HEK293 (cell line): ENCODE measurements at regions not wholly inside any gene's neighbourhood (a gene's known extent, or its start where the extent isn't known, plus 50 kb on each side); places are given as distances from the start of the nearest gene placed in this dataset.

Experiments used
- CTCF ChIA-PET: fragments of 350-600 bp; formaldehyde crosslinking; extraction: SDS; loops from one replicate; lab custom pipeline; 2021; ENCODE audit warnings: antibody characterized with exemption; lab: Yijun Ruan, JAX
- POLR2A ChIA-PET: fragments of 300-600 bp; formaldehyde crosslinking; extraction: SDS; loops from one replicate; lab custom pipeline; 2020; ENCODE audit warnings: antibody characterized with exemption, inconsistent platforms; lab: Yijun Ruan, JAX
- H3K27ac ChIP-seq: fragments of 200-500 bp; sonication (Bioruptor generic); 2 replicates; pipeline ENCODE4 v1.5.1; 2014; ENCODE audit warnings: low read depth, low read length, control low read depth, inconsistent platforms; ENCODE audit errors: extremely low read depth
- H3K36me3 ChIP-seq, 2 experiments: fragments of 200-500 bp in 1 of 2; sonication (Bioruptor generic) in 1 of 2; 1 replicate in 1 of 2; 2 replicates in 1 of 2; pipeline ENCODE4 v1.5.1; 2014 to 2017; ENCODE audit warnings: inconsistent platforms in 2 of 2, low read length in 2 of 2; ENCODE audit not compliant: control insufficient read depth in 2 of 2, insufficient read depth in 1 of 2
- H3K4me1 ChIP-seq: fragments of 200-500 bp; sonication (Bioruptor generic); 2 replicates; pipeline ENCODE4 v1.5.1; 2014; ENCODE audit warnings: mild to moderate bottlenecking, low read length, inconsistent platforms; ENCODE audit not compliant: control insufficient read depth, insufficient read depth
- H3K4me3 ChIP-seq: 2 replicates; pipeline ENCODE4 v1.5.1; 2011; ENCODE audit warnings: low read depth, mild to moderate bottlenecking, control low read depth, low read length, moderate library complexity
- H3K9me3 ChIP-seq: fragments of 200-500 bp; sonication (Bioruptor generic); 2 replicates; pipeline ENCODE4 v1.5.1; 2014; ENCODE audit warnings: low read depth, low read length, inconsistent platforms; ENCODE audit not compliant: control insufficient read depth, insufficient read depth
- EGR2 ChIP-seq: fragments of 450-650 bp; formaldehyde crosslinking; IDR thresholded peaks from 2 replicates; pipeline ENCODE4 v1.5.1; 2016; ENCODE audit warnings: low read depth, missing biosample characterization, missing genetic modification characterization
- HOXC10 ChIP-seq: sonication (generic); formaldehyde crosslinking; IDR thresholded peaks from 2 replicates; pipeline ENCODE4 v1.8.1; 2023; ENCODE audit warnings: mild to moderate bottlenecking, missing genetic modification reagents
- KLF1 ChIP-seq: fragments of 450-650 bp; formaldehyde crosslinking; IDR thresholded peaks from 2 replicates; pipeline ENCODE4 v1.5.1; 2016; ENCODE audit warnings: missing biosample characterization, missing genetic modification characterization
- KLF17 ChIP-seq: fragments of 450-650 bp; formaldehyde crosslinking; IDR thresholded peaks from 2 replicates; pipeline ENCODE4 v1.5.1; 2016; ENCODE audit warnings: missing biosample characterization, missing genetic modification characterization
- KLF7 ChIP-seq: fragments of 450-650 bp; formaldehyde crosslinking; IDR thresholded peaks from 2 replicates; pipeline ENCODE4 v1.5.1; 2016; ENCODE audit warnings: missing biosample characterization, missing genetic modification characterization, borderline replicate concordance
- TRIM28 ChIP-seq: IDR thresholded peaks from 2 replicates; pipeline ENCODE4 v1.6.1; 2011; ENCODE audit warnings: low read length, control low read depth, borderline replicate concordance
- YY1 ChIP-seq: fragments of 450-650 bp; formaldehyde crosslinking; IDR thresholded peaks from 2 replicates; pipeline ENCODE4 v1.5.1; 2018; ENCODE audit warnings: missing biosample characterization, missing genetic modification characterization
- ZBTB1 ChIP-seq: fragments of 450-650 bp; formaldehyde crosslinking; IDR thresholded peaks from 2 replicates; pipeline ENCODE4 v1.5.1; 2016; ENCODE audit warnings: missing biosample characterization, missing genetic modification characterization
- ZNF121 ChIP-seq: fragments of 450-650 bp; formaldehyde crosslinking; IDR thresholded peaks from 2 replicates; pipeline ENCODE4 v1.5.1; 2016; ENCODE audit warnings: missing biosample characterization, missing genetic modification characterization
- ZNF157 ChIP-seq: fragments of 450-650 bp; formaldehyde crosslinking; IDR thresholded peaks from 2 replicates; pipeline ENCODE4 v1.5.1; 2016; ENCODE audit warnings: missing biosample characterization, missing genetic modification characterization
- ZNF280D ChIP-seq: fragments of 450-650 bp; formaldehyde crosslinking; IDR thresholded peaks from 2 replicates; pipeline ENCODE4 v1.5.1; 2016; ENCODE audit warnings: missing biosample characterization, missing genetic modification characterization
- ZNF292 ChIP-seq: fragments of 450-650 bp; formaldehyde crosslinking; IDR thresholded peaks from 2 replicates; pipeline ENCODE4 v1.5.1; 2016; ENCODE audit warnings: low read depth, missing biosample characterization, missing genetic modification characterization, borderline replicate concordance
- ZNF391 ChIP-seq: fragments of 450-650 bp; formaldehyde crosslinking; IDR thresholded peaks from 2 replicates; pipeline ENCODE4 v1.5.1; 2016; ENCODE audit warnings: low read depth, missing biosample characterization, missing genetic modification characterization, borderline replicate concordance
- ZNF513 ChIP-seq: fragments of 450-650 bp; IDR thresholded peaks from 2 replicates; pipeline ENCODE4 v1.5.1; 2018; ENCODE audit warnings: missing biosample characterization, missing genetic modification characterization
- ZNF514 ChIP-seq: fragments of 450-650 bp; formaldehyde crosslinking; IDR thresholded peaks from 2 replicates; pipeline ENCODE4 v1.5.1; 2016; ENCODE audit warnings: missing biosample characterization, missing genetic modification characterization
- ZNF561 ChIP-seq: fragments of 450-650 bp; IDR thresholded peaks from 2 replicates; pipeline ENCODE4 v1.5.1; 2018; ENCODE audit warnings: missing biosample characterization, missing genetic modification characterization, borderline replicate concordance
- ZNF658 ChIP-seq: fragments of 450-650 bp; formaldehyde crosslinking; IDR thresholded peaks from 2 replicates; pipeline ENCODE4; 2016; ENCODE audit warnings: missing biosample characterization, missing genetic modification characterization
- ZNF670 ChIP-seq: fragments of 450-650 bp; formaldehyde crosslinking; IDR thresholded peaks from 2 replicates; pipeline ENCODE4 v1.5.1; 2016; ENCODE audit warnings: missing biosample characterization, missing genetic modification characterization, low read depth
- ZNF76 ChIP-seq: fragments of 450-650 bp; formaldehyde crosslinking; IDR thresholded peaks from 2 replicates; pipeline ENCODE4; 2016; ENCODE audit warnings: low read depth, missing biosample characterization, missing genetic modification characterization, borderline replicate concordance
- ZNF768 ChIP-seq: fragments of 450-650 bp; formaldehyde crosslinking; IDR thresholded peaks from 2 replicates; pipeline ENCODE4 v1.5.1; 2018; ENCODE audit warnings: missing biosample characterization, mild to moderate bottlenecking, missing genetic modification characterization
- ZXDB ChIP-seq: fragments of 450-650 bp; formaldehyde crosslinking; IDR thresholded peaks from 2 replicates; pipeline ENCODE4 v1.5.1; 2016; ENCODE audit warnings: missing biosample characterization, missing genetic modification characterization
- TF ChIP-seq, protein P1 (sequence below): fragments of 450-650 bp; formaldehyde crosslinking; IDR thresholded peaks from 2 replicates; pipeline ENCODE4 v1.5.1; 2017; ENCODE audit warnings: missing biosample characterization, missing genetic modification characterization
- TF ChIP-seq, protein P2 (sequence below): fragments of 450-650 bp; formaldehyde crosslinking; IDR thresholded peaks from 2 replicates; pipeline ENCODE4 v1.5.1; 2017; ENCODE audit warnings: missing biosample characterization, missing genetic modification characterization

GRCh38 chr5:15304066-15304731 lies 195.8 kb upstream of the FBXL7 start:
- H3K4me3 ChIP-seq, result no peak overlapping the region
- no peaks in the 10 kb centered on the region; the same call in 1 of the 2 replicates for H3K9me3 ChIP-seq
- TF ChIP-seq ZNF670 (no peak), KLF1 (tag by site-specific recombination) (no peak), ZNF157 (no peak), ZNF513 (no peak), ZNF514 (tag by site-specific recombination) (no peak), YY1 (no peak), ZBTB1 (tag by site-specific recombination) (no peak)
- TF ChIP-seq, all 188 proteins: peak for 0
- H3K27ac ChIP-seq, result no peak overlapping the region
- H3K4me1 ChIP-seq, result no peaks in the 10 kb centered on the region
- H3K36me3 ChIP-seq, result no peaks in the 10 kb centered on the region
- POLR2A ChIA-PET, result no interaction called here
- CTCF ChIA-PET, result no interaction called here

DNA sequence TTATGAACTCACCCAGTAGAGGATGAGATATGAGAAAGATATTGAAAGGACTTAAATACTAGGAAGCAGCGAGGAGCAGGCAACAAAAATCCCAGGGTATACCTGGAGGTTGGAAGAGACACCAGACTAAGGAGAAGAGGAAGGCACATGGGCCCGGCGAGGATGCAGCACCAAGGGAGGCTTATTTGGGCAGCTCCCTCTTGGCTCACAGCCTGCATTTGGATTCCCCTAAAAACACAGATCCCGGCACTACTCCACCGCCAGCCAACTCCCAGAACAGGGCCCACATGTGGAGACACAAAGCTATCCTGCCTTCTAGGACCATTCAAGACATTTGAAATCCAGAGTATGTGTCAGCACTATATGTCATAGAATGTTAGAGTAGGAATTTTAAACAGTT lies 199.8 kb upstream of the FBXL7 start:
- H3K27ac ChIP-seq, result no peak overlapping the region
- ChIA-PET POLR2A (no interaction called here), CTCF (interaction anchor here (0.9 kb wide), 1 partner anchor 13 kb away, joined by 3 read pairs; no protein-coding TSS in a partner anchor)
- TF ChIP-seq ZNF561 (tag by site-specific recombination) (no peak), ZNF391 (tag by site-specific recombination) (no peak), EGR2 (tag by site-specific recombination) (no peak), TRIM28 (no peak), KLF7 (tag by site-specific recombination) (no peak), ZNF280D (no peak), HOXC10 (CRISPR knock-in tag) (no peak), ZNF121 (tag by site-specific recombination) (no peak), ZXDB (tag by site-specific recombination) (no peak), ZNF76 (tag by site-specific recombination) (no peak), KLF17 (tag by site-specific recombination) (no peak), ZNF292 (tag by site-specific recombination) (no peak), ZNF768 (tag by site-specific recombination) (no peak), ZNF658 (no peak)
- TF ChIP-seq, protein P1, sequence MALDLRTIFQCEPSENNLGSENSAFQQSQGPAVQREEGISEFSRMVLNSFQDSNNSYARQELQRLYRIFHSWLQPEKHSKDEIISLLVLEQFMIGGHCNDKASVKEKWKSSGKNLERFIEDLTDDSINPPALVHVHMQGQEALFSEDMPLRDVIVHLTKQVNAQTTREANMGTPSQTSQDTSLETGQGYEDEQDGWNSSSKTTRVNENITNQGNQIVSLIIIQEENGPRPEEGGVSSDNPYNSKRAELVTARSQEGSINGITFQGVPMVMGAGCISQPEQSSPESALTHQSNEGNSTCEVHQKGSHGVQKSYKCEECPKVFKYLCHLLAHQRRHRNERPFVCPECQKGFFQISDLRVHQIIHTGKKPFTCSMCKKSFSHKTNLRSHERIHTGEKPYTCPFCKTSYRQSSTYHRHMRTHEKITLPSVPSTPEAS, result no peak
- TF ChIP-seq, protein P2, sequence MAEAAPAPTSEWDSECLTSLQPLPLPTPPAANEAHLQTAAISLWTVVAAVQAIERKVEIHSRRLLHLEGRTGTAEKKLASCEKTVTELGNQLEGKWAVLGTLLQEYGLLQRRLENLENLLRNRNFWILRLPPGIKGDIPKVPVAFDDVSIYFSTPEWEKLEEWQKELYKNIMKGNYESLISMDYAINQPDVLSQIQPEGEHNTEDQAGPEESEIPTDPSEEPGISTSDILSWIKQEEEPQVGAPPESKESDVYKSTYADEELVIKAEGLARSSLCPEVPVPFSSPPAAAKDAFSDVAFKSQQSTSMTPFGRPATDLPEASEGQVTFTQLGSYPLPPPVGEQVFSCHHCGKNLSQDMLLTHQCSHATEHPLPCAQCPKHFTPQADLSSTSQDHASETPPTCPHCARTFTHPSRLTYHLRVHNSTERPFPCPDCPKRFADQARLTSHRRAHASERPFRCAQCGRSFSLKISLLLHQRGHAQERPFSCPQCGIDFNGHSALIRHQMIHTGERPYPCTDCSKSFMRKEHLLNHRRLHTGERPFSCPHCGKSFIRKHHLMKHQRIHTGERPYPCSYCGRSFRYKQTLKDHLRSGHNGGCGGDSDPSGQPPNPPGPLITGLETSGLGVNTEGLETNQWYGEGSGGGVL, result no peak
- H3K4me1 ChIP-seq, result no peaks in the 10 kb centered on the region
- H3K36me3 ChIP-seq, result no peaks in the 10 kb centered on the region
- no peaks in the 10 kb centered on the region for H3K9me3 ChIP-seq
- H3K4me3 ChIP-seq, result no peak overlapping the region
